Tibial nerve (tissue), 4 donors: ENCODE measurements at regions not wholly inside any gene's neighbourhood (a gene's known extent, or its start where the extent isn't known, plus 50 kb on each side); places are given as distances from the start of the nearest gene placed in this dataset.

Experiments
- EP300 ChIP-seq, 2 donors: sonication (generic); formaldehyde crosslinking; IDR thresholded peaks; one replicate each; pipeline ENCODE4 v1.6.1; 2017; ENCODE audit warnings: antibody characterized with exemption in 2 of 2, mild to moderate bottlenecking in 1 of 2
- POLR2A ChIP-seq, 2 donors: fragments of 450-650 bp; IDR thresholded peaks; one replicate each; pipeline ENCODE4 v1.6.1; 2017; ENCODE audit warnings: antibody characterized with exemption in 2 of 2, mild to moderate bottlenecking in 2 of 2, moderate library complexity in 2 of 2
- TF ChIP-seq, protein P1 (sequence below), 5 experiments: fragments of 200-600 bp in 3 of 5; fragments of 450-650 bp in 2 of 5; sonication (generic) in 3 of 5; IDR thresholded peaks; one replicate each; pipeline ENCODE4 v1.5.1; 2016 to 2019; ENCODE audit warnings: antibody characterized with exemption in 5 of 5, mild to moderate bottlenecking in 3 of 5, moderate library complexity in 2 of 5

GRCh38 chrX:69264158-69264581, 98.9 kb upstream of the PJA1 start:
- TF ChIP-seq, protein P1, sequence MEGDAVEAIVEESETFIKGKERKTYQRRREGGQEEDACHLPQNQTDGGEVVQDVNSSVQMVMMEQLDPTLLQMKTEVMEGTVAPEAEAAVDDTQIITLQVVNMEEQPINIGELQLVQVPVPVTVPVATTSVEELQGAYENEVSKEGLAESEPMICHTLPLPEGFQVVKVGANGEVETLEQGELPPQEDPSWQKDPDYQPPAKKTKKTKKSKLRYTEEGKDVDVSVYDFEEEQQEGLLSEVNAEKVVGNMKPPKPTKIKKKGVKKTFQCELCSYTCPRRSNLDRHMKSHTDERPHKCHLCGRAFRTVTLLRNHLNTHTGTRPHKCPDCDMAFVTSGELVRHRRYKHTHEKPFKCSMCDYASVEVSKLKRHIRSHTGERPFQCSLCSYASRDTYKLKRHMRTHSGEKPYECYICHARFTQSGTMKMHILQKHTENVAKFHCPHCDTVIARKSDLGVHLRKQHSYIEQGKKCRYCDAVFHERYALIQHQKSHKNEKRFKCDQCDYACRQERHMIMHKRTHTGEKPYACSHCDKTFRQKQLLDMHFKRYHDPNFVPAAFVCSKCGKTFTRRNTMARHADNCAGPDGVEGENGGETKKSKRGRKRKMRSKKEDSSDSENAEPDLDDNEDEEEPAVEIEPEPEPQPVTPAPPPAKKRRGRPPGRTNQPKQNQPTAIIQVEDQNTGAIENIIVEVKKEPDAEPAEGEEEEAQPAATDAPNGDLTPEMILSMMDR (IDR thresholded peaks at IDR 0.05) = no peak
- TF ChIP-seq POLR2A (IDR thresholded peaks at IDR 0.05) (no peak), EP300 (IDR thresholded peaks at IDR 0.05) (no peak)
